Lung (tissue), 11 donors: ENCODE measurements at regions not wholly inside any gene's neighbourhood (a gene's known extent, or its start where the extent isn't known, plus 50 kb on each side); places are given as distances from the start of the nearest gene placed in this dataset.

Source experiments
- ATAC-seq: fragments of 200-7000 bp; cut with Tn5 transposase; one replicate; pipeline ENCODE4 v1.9.1; 2020; ENCODE audit warnings: moderate number of reproducible peaks; ENCODE audit not compliant: insufficient read depth, low FRiP score
- DNase-seq, 3 donors: peaks; one replicate each; pipeline ENCODE4 v3.0.0-alpha.2; 2013 to 2017
- H3K27ac ChIP-seq, 2 donors: one replicate each; pipeline ENCODE4 v1.5.1; 2013; ENCODE audit warnings: mild to moderate bottlenecking in 2 of 2, moderate library complexity in 2 of 2, control low read depth in 1 of 2, inconsistent platforms in 1 of 2, low read depth in 1 of 2, low read length in 1 of 2
- H3K27me3 ChIP-seq, 3 donors: one replicate each; pipeline ENCODE4 v1.5.1; 2013; ENCODE audit warnings: low read length in 2 of 3; ENCODE audit not compliant: control insufficient read depth in 3 of 3, insufficient read depth in 3 of 3
- H3K36me3 ChIP-seq, 4 donors: one replicate each; pipeline ENCODE4 v1.5.1; 2013; ENCODE audit warnings: low read length in 4 of 4, mild to moderate bottlenecking in 1 of 4, moderate library complexity in 1 of 4; ENCODE audit not compliant: control insufficient read depth in 4 of 4, insufficient read depth in 4 of 4
- H3K4me1 ChIP-seq, 5 donors: one replicate each; pipeline ENCODE4 v1.5.1; 2013; ENCODE audit warnings: low read length in 5 of 5, mild to moderate bottlenecking in 2 of 5, moderate library complexity in 1 of 5; ENCODE audit not compliant: control insufficient read depth in 5 of 5, insufficient read depth in 5 of 5
- H3K4me3 ChIP-seq: one replicate; pipeline ENCODE4 v1.5.1; 2013; ENCODE audit warnings: mild to moderate bottlenecking, control low read depth, moderate library complexity
- H3K9ac ChIP-seq, 2 donors: one replicate each; pipeline ENCODE4 v1.5.1; 2013; ENCODE audit warnings: low read length in 2 of 2, control low read depth in 1 of 2; ENCODE audit not compliant: insufficient read depth in 1 of 2
- H3K9me3 ChIP-seq, 4 donors: one replicate each; pipeline ENCODE4 v1.5.1; 2013; ENCODE audit warnings: low read length in 3 of 4, mild to moderate bottlenecking in 1 of 4, moderate library complexity in 1 of 4; ENCODE audit not compliant: control insufficient read depth in 4 of 4, insufficient read depth in 3 of 4
- CTCF ChIP-seq: IDR thresholded peaks from 2 replicates; pipeline ENCODE4 v1.5.1; 2012; ENCODE audit warnings: mild to moderate bottlenecking; ENCODE audit errors: control extremely low read depth, extremely low read depth
- WGBS, 2 donors: extraction: QIAGEN DNeasy Blood & Tissue Kit; methylation state at CpG; one replicate each; pipeline ENCODE4 v1.1.7; 2013; 5-methylcytosine and 5-hydroxymethylcytosine counted together
- donor health status: control.
- donor health status: control.
- donor health status: Bipolar disorder and iron deficiency.
- donor health status: healthy.
- donor health status: DM: yes; HTN: yes; CAD: no.

GRCh38 chr7:17623546-17624185 is 316.6 kb downstream of the SNX13 start:
- Histone ChIP-seq H3K9me3 (no peaks in the 10 kb centered on the region), H3K9ac (no peak overlapping the region), H3K27ac (no peak overlapping the region), H3K4me3 (no peak overlapping the region), H3K4me1 (no peaks in the 10 kb centered on the region), H3K27me3 (no peaks in the 10 kb centered on the region), H3K36me3 (no peaks in the 10 kb centered on the region)
- DNase-seq: no peak
- TF ChIP-seq CTCF: no peak
- ATAC-seq: no peak

DNA sequence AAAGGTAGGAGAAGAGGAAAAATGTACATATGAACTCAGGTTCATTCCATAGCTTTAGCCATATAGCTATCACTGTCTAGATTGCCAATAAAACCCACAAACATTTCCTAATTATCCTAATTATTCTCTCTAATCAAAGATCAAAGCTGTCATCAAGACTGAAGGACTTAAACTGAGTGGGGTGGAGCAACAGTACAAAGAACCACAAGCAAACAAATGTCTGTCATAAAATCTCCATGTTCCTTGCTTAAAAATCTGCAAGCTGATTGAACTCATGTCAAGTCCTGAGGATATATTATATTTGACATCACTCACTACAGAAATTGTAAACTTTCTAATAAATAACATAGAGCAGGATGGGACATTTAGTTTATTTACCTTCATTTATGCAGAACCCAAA is 315.9 kb downstream of the SNX13 start:
- no peaks in the 10 kb centered on the region for H3K4me1 ChIP-seq
- H3K9me3 ChIP-seq: no peaks in the 10 kb centered on the region
- ATAC-seq: no peak
- H3K9ac ChIP-seq: no peak overlapping the region
- H3K27ac ChIP-seq: no peak overlapping the region
- H3K36me3 ChIP-seq: no peaks in the 10 kb centered on the region
- DNase-seq: no peak
- H3K4me3 ChIP-seq: no peak overlapping the region
- no peak for TF ChIP-seq CTCF
- no peaks in the 10 kb centered on the region for H3K27me3 ChIP-seq

DNA sequence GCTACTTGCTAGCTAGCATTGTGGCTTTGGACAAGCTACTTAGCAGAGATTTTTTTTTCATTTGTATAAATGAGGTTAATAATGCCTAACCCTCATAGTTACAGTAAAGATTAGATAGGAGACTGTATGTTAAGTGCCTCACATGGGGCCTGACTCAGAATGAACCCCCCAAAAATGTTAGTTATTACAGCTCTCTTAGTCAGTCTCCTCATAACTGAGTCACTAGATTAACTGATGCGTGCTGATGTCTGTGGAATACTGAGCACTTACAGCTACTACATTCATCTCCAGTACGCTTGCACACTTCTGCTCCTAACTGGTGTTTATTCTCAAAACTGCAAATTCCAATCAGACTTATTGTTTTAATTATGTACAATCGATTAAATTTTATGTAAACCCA is 315.3 kb downstream of the SNX13 start:
- Histone ChIP-seq H3K36me3 (no peaks in the 10 kb centered on the region), H3K9me3 (no peaks in the 10 kb centered on the region), H3K27me3 (no peaks in the 10 kb centered on the region), H3K9ac (no peak overlapping the region), H3K27ac (no peak overlapping the region), H3K4me1 (no peaks in the 10 kb centered on the region), H3K4me3 (no peak overlapping the region)
- DNase-seq (no peak), ATAC-seq (no peak)
- TF ChIP-seq CTCF: no peak
- 89 to 93% methylated on average over 3 of the region's 3 CpGs for WGBS, 2 donors

DNA sequence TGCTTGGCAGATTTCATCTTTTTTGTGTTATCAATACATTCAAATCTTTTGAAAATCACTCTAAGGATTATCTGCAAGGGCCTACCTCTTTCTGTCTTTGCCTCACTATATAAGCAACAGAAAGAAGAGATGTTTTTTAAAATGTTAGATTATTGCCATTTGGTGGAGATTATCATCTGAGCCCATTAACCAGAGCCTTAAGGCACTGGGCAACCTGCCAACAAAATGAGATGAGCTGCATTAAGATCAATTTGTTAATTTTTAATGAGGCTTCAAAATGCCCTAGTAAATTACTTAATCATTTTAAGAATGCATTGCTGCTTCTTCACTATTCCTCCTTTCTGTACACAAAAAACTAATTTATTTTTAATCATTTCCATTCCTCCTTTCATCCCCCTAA is 314.1 kb downstream of the SNX13 start:
- Histone ChIP-seq H3K36me3 (no peaks in the 10 kb centered on the region), H3K4me1 (no peaks in the 10 kb centered on the region), H3K9me3 (no peaks in the 10 kb centered on the region), H3K4me3 (no peak overlapping the region), H3K9ac (no peak overlapping the region), H3K27me3 (no peaks in the 10 kb centered on the region), H3K27ac (no peak overlapping the region)
- no peak for DNase-seq
- no peak for ATAC-seq
- no peak for TF ChIP-seq CTCF
